CD4-positive, alpha-beta T cell (primary cell): ENCODE measurements at regions not wholly inside any gene's neighbourhood (a gene's known extent, or its start where the extent isn't known, plus 50 kb on each side); places are given as distances from the start of the nearest gene placed in this dataset.

Experiments
- ATAC-seq: fragments of 200-7000 bp; cut with Tn5 transposase; one replicate; pipeline ENCODE4 v1.10.0; 2022; ENCODE audit warnings: mild to moderate bottlenecking; ENCODE audit not compliant: poor library complexity
- CTCF ChIA-PET: fragments of 350-600 bp; sonication (Branson Sonifier 250); formaldehyde crosslinking; loops from one replicate; lab custom pipeline; 2021; ENCODE audit warnings: antibody characterized with exemption, inconsistent platforms; lab: Charles Lee
- POLR2A ChIA-PET: fragments of 350-600 bp; sonication (Branson Sonifier 250); formaldehyde crosslinking; loops from one replicate; lab custom pipeline; 2021; ENCODE audit warnings: antibody characterized with exemption, inconsistent platforms; lab: Charles Lee
- DNase-seq, 14 experiments: peaks; one replicate each; pipeline ENCODE4 v3.0.0-alpha.2; 2013 to 2020; ENCODE audit warnings: mixed read lengths in 2 of 14
- H3K27ac ChIP-seq, 2 donors: one replicate each; pipeline versions ENCODE4 v1.5.1 to v1.7.0; 2013; ENCODE audit warnings: low read length in 2 of 2, low read depth in 1 of 2, mild to moderate bottlenecking in 1 of 2
- H3K27me3 ChIP-seq, 2 experiments: 1 replicate in 1 of 2; 2 replicates in 1 of 2; pipeline versions ENCODE4 v1.6.1 to v1.7.0; 2013; ENCODE audit warnings: low read length in 2 of 2, control low read depth in 1 of 2, mild to moderate bottlenecking in 1 of 2, moderate library complexity in 1 of 2; ENCODE audit not compliant: insufficient read depth in 2 of 2, control insufficient read depth in 1 of 2
- H3K36me3 ChIP-seq: one replicate; pipeline ENCODE4 v1.6.1; 2013; ENCODE audit warnings: low read length, control low read depth; ENCODE audit not compliant: insufficient read depth
- H3K4me1 ChIP-seq: one replicate; pipeline ENCODE4 v1.6.1; 2013; ENCODE audit warnings: low read length, control low read depth; ENCODE audit not compliant: insufficient read depth
- H3K4me3 ChIP-seq: one replicate; pipeline ENCODE4 v1.5.1; 2013; ENCODE audit warnings: mild to moderate bottlenecking, low read length, moderate library complexity
- H3K9me3 ChIP-seq, 2 experiments: 1 replicate in 1 of 2; 2 replicates in 1 of 2; pipeline versions ENCODE4 v1.6.1 to v1.7.0; 2013; ENCODE audit warnings: low read length in 2 of 2, mild to moderate bottlenecking in 2 of 2, control low read depth in 1 of 2, moderate library complexity in 1 of 2; ENCODE audit not compliant: control insufficient read depth in 1 of 2, insufficient read depth in 1 of 2
- H3K27ac Mint-ChIP-seq: one replicate; pipeline ENCODE4 v1.8.0; 2020; ENCODE audit warnings: mixed read lengths
- H3K27me3 Mint-ChIP-seq: one replicate; pipeline ENCODE4 v1.8.0; 2021; ENCODE audit warnings: mixed read lengths
- H3K36me3 Mint-ChIP-seq: one replicate; pipeline ENCODE4 v1.8.0; 2021; ENCODE audit warnings: low read depth, mixed read lengths
- H3K4me1 Mint-ChIP-seq: one replicate; pipeline ENCODE4 v1.8.0; 2021; ENCODE audit warnings: low read depth, mixed read lengths
- H3K4me3 Mint-ChIP-seq: one replicate; pipeline ENCODE4 v1.8.0; 2020; ENCODE audit warnings: mild to moderate bottlenecking, mixed read lengths
- H3K9me3 Mint-ChIP-seq: one replicate; pipeline ENCODE4 v1.8.0; 2020; ENCODE audit warnings: mixed read lengths
- intact Hi-C, 2 experiments: fragments of 100-400 bp; cut with DNase I in 1 of 2; cut with micrococcal nuclease in 1 of 2; formaldehyde crosslinking; loops; one replicate each; pipeline versions ENCODE4 v1.15.1 to v1.9.0; 2023 to 2025; cut with DNase I, micrococcal nuclease
- TF ChIP-seq, protein P1 (sequence below): fragments of 200-600 bp; IDR thresholded peaks from one replicate; pipeline ENCODE4 v1.8.0; 2022; ENCODE audit warnings: antibody characterized with exemption, mild to moderate bottlenecking

DNA sequence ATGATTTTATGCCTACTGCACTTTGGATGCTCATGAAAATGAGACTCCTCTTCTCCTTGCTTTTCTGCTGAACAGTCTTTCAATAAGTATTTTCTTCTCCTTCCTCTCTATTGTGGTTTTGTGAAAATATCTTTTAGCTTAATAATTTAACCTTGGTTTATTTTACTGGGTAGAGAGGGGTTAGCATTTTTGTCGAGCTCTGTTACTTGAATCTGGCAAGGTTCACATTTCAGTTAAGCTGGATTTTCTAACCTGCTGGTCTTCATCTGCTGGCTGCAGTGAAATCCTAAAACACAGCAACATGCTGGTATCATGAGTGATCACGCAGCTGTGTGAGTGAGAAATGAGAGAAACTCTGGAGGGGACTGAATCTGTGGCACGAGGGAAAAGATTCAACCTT is 222.7 kb upstream of the NOX3 start:
- intact Hi-C loops = no loop called here
- no peak for ATAC-seq
- DNase-seq = no peak
- H3K4me1 ChIP-seq = no peaks in the 10 kb centered on the region
- no peaks in the 10 kb centered on the region for H3K9me3 Mint-ChIP-seq
- no peaks in the 10 kb centered on the region for H3K4me1 Mint-ChIP-seq
- H3K4me3 Mint-ChIP-seq = no peak overlapping the region
- TF ChIP-seq, protein P1, sequence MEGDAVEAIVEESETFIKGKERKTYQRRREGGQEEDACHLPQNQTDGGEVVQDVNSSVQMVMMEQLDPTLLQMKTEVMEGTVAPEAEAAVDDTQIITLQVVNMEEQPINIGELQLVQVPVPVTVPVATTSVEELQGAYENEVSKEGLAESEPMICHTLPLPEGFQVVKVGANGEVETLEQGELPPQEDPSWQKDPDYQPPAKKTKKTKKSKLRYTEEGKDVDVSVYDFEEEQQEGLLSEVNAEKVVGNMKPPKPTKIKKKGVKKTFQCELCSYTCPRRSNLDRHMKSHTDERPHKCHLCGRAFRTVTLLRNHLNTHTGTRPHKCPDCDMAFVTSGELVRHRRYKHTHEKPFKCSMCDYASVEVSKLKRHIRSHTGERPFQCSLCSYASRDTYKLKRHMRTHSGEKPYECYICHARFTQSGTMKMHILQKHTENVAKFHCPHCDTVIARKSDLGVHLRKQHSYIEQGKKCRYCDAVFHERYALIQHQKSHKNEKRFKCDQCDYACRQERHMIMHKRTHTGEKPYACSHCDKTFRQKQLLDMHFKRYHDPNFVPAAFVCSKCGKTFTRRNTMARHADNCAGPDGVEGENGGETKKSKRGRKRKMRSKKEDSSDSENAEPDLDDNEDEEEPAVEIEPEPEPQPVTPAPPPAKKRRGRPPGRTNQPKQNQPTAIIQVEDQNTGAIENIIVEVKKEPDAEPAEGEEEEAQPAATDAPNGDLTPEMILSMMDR = no peak
- no peaks in the 10 kb centered on the region for H3K36me3 ChIP-seq
- H3K9me3 ChIP-seq = no peaks in the 10 kb centered on the region
- CTCF ChIA-PET = no interaction called here
- no peak overlapping the region for H3K4me3 ChIP-seq
- no peak overlapping the region for H3K27ac ChIP-seq
- POLR2A ChIA-PET = no interaction called here
- H3K27ac Mint-ChIP-seq = no peak overlapping the region
- no peaks in the 10 kb centered on the region for H3K27me3 Mint-ChIP-seq
- no peaks in the 10 kb centered on the region for H3K27me3 ChIP-seq
- H3K36me3 Mint-ChIP-seq = no peaks in the 10 kb centered on the region

DNA sequence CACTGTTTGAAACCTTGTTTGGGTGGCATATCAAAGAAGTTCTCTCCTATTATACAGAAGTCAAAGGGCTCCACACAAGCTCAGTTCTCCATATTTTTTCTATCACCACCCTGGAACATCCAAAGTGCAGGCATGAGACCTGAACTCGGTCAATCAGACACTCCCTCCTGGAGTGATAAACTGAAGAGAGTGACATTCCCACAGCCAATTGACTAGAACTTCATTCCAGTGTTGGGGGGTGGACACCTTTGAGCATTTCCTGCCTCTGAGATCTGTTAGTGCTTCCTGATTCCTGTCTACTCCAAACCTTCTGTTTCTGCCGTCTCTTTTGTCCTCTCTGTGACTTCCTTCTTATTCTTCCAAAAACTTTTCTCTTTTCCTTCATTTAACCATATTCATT is 220.7 kb upstream of the NOX3 start:
- Mint-ChIP-seq H3K9me3 (no peaks in the 10 kb centered on the region), H3K27me3 (no peaks in the 10 kb centered on the region), H3K27ac (no peak overlapping the region), H3K4me1 (no peaks in the 10 kb centered on the region), H3K36me3 (no peaks in the 10 kb centered on the region), H3K4me3 (no peak overlapping the region)
- Histone ChIP-seq H3K27ac (no peak overlapping the region), H3K36me3 (no peaks in the 10 kb centered on the region), H3K4me1 (no peaks in the 10 kb centered on the region), H3K9me3 (no peaks in the 10 kb centered on the region), H3K4me3 (no peak overlapping the region), H3K27me3 (no peaks in the 10 kb centered on the region)
- ChIA-PET POLR2A (no interaction called here), CTCF (no interaction called here)
- TF ChIP-seq, protein P1 = no peak
- intact Hi-C loops = no loop called here
- DNase-seq (no peak), ATAC-seq (no peak)

DNA sequence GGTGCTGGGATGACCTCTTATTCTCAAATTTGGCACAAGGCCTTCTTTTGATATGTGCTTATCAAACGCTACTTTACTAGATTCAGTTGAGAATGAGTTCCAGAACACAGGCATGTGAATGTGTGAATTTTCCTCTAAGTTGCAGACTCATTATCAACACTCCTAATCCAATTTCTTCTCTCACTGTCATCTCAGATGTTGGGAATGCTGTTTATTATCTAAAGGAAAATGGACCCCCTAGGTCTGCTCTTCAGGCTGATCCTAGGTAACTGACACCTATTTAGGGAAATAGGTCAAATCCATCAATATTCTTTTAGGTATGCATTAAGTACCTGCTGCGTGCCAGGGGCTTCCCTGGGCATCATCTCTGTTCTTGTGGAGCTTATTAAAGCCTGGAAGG is 215.0 kb upstream of the NOX3 start:
- Mint-ChIP-seq H3K36me3 (no peaks in the 10 kb centered on the region), H3K27me3 (no peaks in the 10 kb centered on the region), H3K4me3 (no peak overlapping the region), H3K4me1 (no peaks in the 10 kb centered on the region), H3K27ac (no peak overlapping the region), H3K9me3 (no peaks in the 10 kb centered on the region)
- Histone ChIP-seq H3K4me1 (no peaks in the 10 kb centered on the region), H3K4me3 (no peak overlapping the region), H3K27me3 (no peaks in the 10 kb centered on the region), H3K36me3 (no peaks in the 10 kb centered on the region), H3K9me3 (peaks cover 0 to 8% of the 10 kb centered on the region in 2 experiments), H3K27ac (no peak overlapping the region)
- intact Hi-C loops = no loop called here
- TF ChIP-seq, protein P1 = no peak
- DNase-seq (no peak), ATAC-seq (no peak)
- ChIA-PET CTCF (no interaction called here), POLR2A (no interaction called here)
